Keratinocyte (primary cell): ENCODE measurements at regions not wholly inside any gene's neighbourhood (a gene's known extent, or its start where the extent isn't known, plus 50 kb on each side); places are given as distances from the start of the nearest gene placed in this dataset.

Experiments
- CTCF ChIP-seq, 3 experiments: IDR thresholded peaks in 1 of 3; conservative IDR thresholded peaks in 1 of 3; optimal IDR thresholded peaks in 1 of 3; 2 replicates in 2 of 3; 3 replicates in 1 of 3; pipeline versions ENCODE3 to v1.5.1; 2011; ENCODE audit warnings: low read length in 3 of 3, mild to moderate bottlenecking in 3 of 3, moderate library complexity in 2 of 3, control low read depth in 1 of 3, inconsistent platforms in 1 of 3; ENCODE audit not compliant: insufficient read depth in 2 of 3; ENCODE audit errors: extremely low read depth in 1 of 3
- EZH2 ChIP-seq: IDR thresholded peaks from one replicate; pipeline ENCODE4 v1.6.1; 2012; ENCODE audit warnings: inconsistent platforms, mild to moderate bottlenecking, low read length, moderate library complexity

GRCh38 chr11:69398529-69399492, 82.7 kb upstream of the LINC01488 start:
- TF ChIP-seq CTCF (optimal IDR thresholded peaks at IDR 0.05 in 1 of 3, IDR thresholded peaks at IDR 0.05 in 1 of 3, conservative IDR thresholded peaks at IDR 0.05 in 1 of 3; ENCODE audit: extremely low read depth in 1 of 3, insufficient read depth in 2 of 3, low read length in 3 of 3) (no peak), EZH2 (no peak)
